KMS-11 (cell line): ENCODE measurements at regions not wholly inside any gene's neighbourhood (a gene's known extent, or its start where the extent isn't known, plus 50 kb on each side); places are given as distances from the start of the nearest gene placed in this dataset.

ENCODE experiments used
- H2AFZ ChIP-seq: fragments of 200-600 bp; sonication (generic); 2 replicates; pipeline ENCODE4 v1.6.1; 2016; ENCODE audit warnings: antibody characterized with exemption, mixed run types, low read depth
- H3K27ac ChIP-seq: fragments of 200-600 bp; sonication (generic); 2 replicates; pipeline ENCODE4 v1.6.1; 2016; ENCODE audit warnings: mild to moderate bottlenecking, mixed run types
- H3K27me3 ChIP-seq: fragments of 200-600 bp; sonication (generic); 2 replicates; pipeline ENCODE4 v1.6.1; 2017; ENCODE audit warnings: mild to moderate bottlenecking, low read depth, mixed run types, moderate library complexity; ENCODE audit not compliant: insufficient read depth
- H3K36me3 ChIP-seq: fragments of 200-600 bp; sonication (generic); 2 replicates; pipeline ENCODE4 v1.6.1; 2017; ENCODE audit warnings: mild to moderate bottlenecking, mixed run types; ENCODE audit not compliant: insufficient read depth
- H3K4me1 ChIP-seq: fragments of 200-600 bp; sonication (generic); 2 replicates; pipeline ENCODE4 v1.6.1; 2016; ENCODE audit warnings: mild to moderate bottlenecking, low read depth, mixed run types; ENCODE audit not compliant: poor library complexity, severe bottlenecking
- H3K4me2 ChIP-seq: fragments of 200-600 bp; sonication (generic); 2 replicates; pipeline ENCODE4 v1.7.0; 2016; ENCODE audit warnings: mild to moderate bottlenecking, mixed run types
- H3K4me3 ChIP-seq: fragments of 200-600 bp; sonication (generic); IDR thresholded peaks from 2 replicates; pipeline ENCODE4 v1.6.1; 2017; ENCODE audit warnings: low read depth, low read length, mixed read lengths; ENCODE audit not compliant: insufficient read depth
- H3K79me2 ChIP-seq: fragments of 200-600 bp; sonication (generic); 2 replicates; pipeline ENCODE4 v1.6.1; 2016; ENCODE audit warnings: low read depth, mixed run types; ENCODE audit not compliant: insufficient read depth
- H3K9ac ChIP-seq: fragments of 200-600 bp; sonication (generic); 2 replicates; pipeline ENCODE4 v1.6.1; 2016; ENCODE audit warnings: mild to moderate bottlenecking, mixed run types
- H4K20me1 ChIP-seq: fragments of 200-600 bp; sonication (generic); 2 replicates; pipeline ENCODE4 v1.6.1; 2016; ENCODE audit warnings: mild to moderate bottlenecking, mixed run types; ENCODE audit not compliant: insufficient read depth
- CTCF ChIP-seq: fragments of 200-600 bp; sonication (generic); conservative IDR thresholded peaks from 2 replicates; pipeline ENCODE4 v1.6.1; 2017; ENCODE audit warnings: low read depth, mild to moderate bottlenecking, antibody characterized with exemption, low read length, moderate library complexity, mixed read lengths

DNA sequence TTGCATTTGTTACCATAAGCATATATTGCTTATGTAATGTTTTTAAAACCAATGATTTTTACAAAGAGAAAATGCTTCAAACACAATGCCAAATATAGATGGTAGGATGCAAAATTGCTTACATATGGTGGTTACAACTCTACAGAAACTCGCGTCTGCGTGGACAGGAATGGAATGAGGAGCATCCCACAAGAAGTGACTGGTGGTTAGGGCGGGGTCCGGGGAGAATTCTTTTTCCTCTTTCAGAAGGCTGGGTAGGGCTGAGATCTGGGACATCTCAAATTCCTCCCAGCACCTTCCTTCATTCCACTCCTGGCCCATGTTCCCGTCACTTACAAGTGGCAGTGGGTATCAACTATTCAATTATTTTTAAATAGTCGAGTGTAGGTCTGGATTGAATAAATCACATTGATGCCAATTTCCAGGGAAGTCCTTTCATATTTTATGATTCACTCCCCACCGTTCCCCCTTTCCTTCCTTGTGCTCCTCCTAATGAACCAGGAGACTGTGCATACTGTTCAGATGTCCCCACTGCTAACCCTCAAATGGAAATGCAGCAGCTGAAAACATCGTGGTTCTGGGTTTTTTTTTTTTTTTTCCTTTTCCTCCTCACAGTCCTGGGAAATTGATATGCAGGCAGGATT is 174.5 kb upstream of the POU3F1 start:
- Histone ChIP-seq H2AFZ (no peak overlapping the region), H3K4me3 (no peak overlapping the region), H3K36me3 (no peaks in the 10 kb centered on the region), H3K27ac (no peak overlapping the region), H3K9ac (no peak overlapping the region), H3K4me1 (no peaks in the 10 kb centered on the region), H4K20me1 (no peaks in the 10 kb centered on the region), H3K4me2 (no peak overlapping the region), H3K79me2 (no peaks in the 10 kb centered on the region), H3K27me3 (no peaks in the 10 kb centered on the region)
- TF ChIP-seq CTCF = no peak

- H3K9ac ChIP-seq = no peak overlapping the region
- H3K79me2 ChIP-seq = no peaks in the 10 kb centered on the region
- no peak overlapping the region for H2AFZ ChIP-seq
- H3K4me1 ChIP-seq = no peaks in the 10 kb centered on the region
- H3K36me3 ChIP-seq = no peaks in the 10 kb centered on the region
- TF ChIP-seq CTCF = no peak
- no peak overlapping the region for H3K4me3 ChIP-seq
- no peak overlapping the region for H3K4me2 ChIP-seq
- no peaks in the 10 kb centered on the region for H4K20me1 ChIP-seq
- H3K27me3 ChIP-seq = no peaks in the 10 kb centered on the region; the same call in 1 of the 2 replicates
- no peak overlapping the region for H3K27ac ChIP-seq
Observed at GRCh38 chr1:38217316-38217715, 170.7 kb upstream of the POU3F1 start.

- no peak for TF ChIP-seq CTCF
- Histone ChIP-seq H3K4me2 (no peak overlapping the region), H2AFZ (no peak overlapping the region), H3K36me3 (no peaks in the 10 kb centered on the region), H3K9ac (no peak overlapping the region), H4K20me1 (no peaks in the 10 kb centered on the region), H3K4me1 (no peaks in the 10 kb centered on the region), H3K79me2 (no peaks in the 10 kb centered on the region), H3K27ac (no peak overlapping the region), H3K4me3 (no peak overlapping the region), H3K27me3 (no peaks in the 10 kb centered on the region; the same call in 1 of the 2 replicates)
Observed at GRCh38 chr1:38213646-38214434, 167.2 kb upstream of the POU3F1 start.

- Histone ChIP-seq H2AFZ (no peak overlapping the region), H3K27ac (no peak overlapping the region), H3K4me2 (no peak overlapping the region), H3K4me1 (no peaks in the 10 kb centered on the region), H3K79me2 (no peaks in the 10 kb centered on the region), H3K9ac (no peak overlapping the region), H3K4me3 (no peak overlapping the region), H3K36me3 (no peaks in the 10 kb centered on the region), H4K20me1 (no peaks in the 10 kb centered on the region), H3K27me3 (no peaks in the 10 kb centered on the region; the same call in 1 of the 2 replicates)
- TF ChIP-seq CTCF = no peak
Observed at GRCh38 chr1:38210895-38211177, 164.2 kb upstream of the POU3F1 start.
